ENCODE measurements at regions not wholly inside any gene's neighbourhood (a gene's known extent, or its start where the extent isn't known, plus 50 kb on each side); places are given as distances from the start of the nearest gene placed in this dataset.

DNA sequence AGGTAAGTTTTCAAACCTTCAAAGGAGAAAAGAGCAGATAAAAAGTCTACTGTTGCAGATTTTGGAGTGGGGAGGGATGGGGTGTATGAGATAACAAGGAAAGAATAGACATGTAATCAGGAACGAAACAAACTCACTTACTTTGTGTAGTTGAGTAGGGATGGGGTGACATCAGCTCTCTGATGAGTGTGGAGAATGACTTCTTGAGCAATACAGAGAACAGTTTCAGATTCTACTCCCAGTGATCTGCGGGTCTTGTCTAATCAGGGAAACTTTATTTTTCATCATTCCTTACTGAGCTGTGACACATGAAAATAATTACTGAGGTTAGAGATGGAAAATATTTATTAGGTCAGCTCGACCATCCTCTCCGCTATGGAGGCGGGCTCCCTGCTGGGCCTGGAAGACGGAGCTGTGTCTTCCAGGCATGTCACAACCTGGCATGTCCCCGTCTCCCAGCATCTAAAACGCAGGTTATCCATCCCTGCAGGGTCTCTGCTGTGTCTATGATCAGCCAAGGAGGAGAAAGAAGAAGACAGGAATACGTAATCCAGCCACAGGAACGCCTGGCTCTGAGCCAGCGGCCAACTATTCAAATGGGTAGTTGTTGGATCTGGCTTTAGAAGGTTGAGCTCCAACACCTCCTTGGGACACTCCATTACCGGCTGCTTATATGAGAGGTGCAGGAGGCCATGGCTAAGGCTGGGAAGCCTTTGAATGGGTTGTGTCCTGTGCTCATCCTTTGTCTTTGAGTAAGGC is 99.0 kb upstream of the SATB2 start:
- POLR2A ChIA-PET = no interaction called here
- 9% methylated on average over 11 of the region's 12 CpGs for WGBS (ENCODE audit: low lambda C conversion rate)
- Histone ChIP-seq H3K4me3 (ENCODE audit: low read depth in 2 of 2, low read length in 1 of 2) (no peak overlapping the region), H3K27ac (ENCODE audit: low read depth in 2 of 2, low read length in 1 of 2) (no peak overlapping the region), H3F3A (replicated peaks; ENCODE audit: insufficient read depth) (no peaks in the 10 kb centered on the region), H2AFZ (ENCODE audit: low read depth) (no peak overlapping the region), H3K9ac (no peak overlapping the region), H3K9me3 (no peaks in the 10 kb centered on the region), H3K4me1 (ENCODE audit: control insufficient read depth in 1 of 2, insufficient read depth in 2 of 2, low read depth in 1 of 2, low read length in 1 of 2) (no peaks in the 10 kb centered on the region), H3K36me3 (replicated peaks in 1 of 2; ENCODE audit: control insufficient read depth in 1 of 2, insufficient read depth in 2 of 2, low read length in 1 of 2) (no peaks in the 10 kb centered on the region), H3K79me2 (ENCODE audit: insufficient read depth) (no peaks in the 10 kb centered on the region), H3K4me2 (no peak overlapping the region), H3K27me3 (ENCODE audit: insufficient read depth) (peaks cover 13% of the 10 kb centered on the region), H4K20me1 (ENCODE audit: insufficient read depth) (no peaks in the 10 kb centered on the region), H3K9me2 (no peaks in the 10 kb centered on the region)
- CTCF ChIA-PET = no interaction called here
- DNase-seq = no peak
- TF ChIP-seq MXI1 (IDR thresholded peaks at IDR 0.05; ENCODE audit: low read depth, low read length) (no peak), ZBTB33 (IDR thresholded peaks at IDR 0.05; ENCODE audit: borderline replicate concordance, low read depth) (no peak), RXRA (IDR thresholded peaks at IDR 0.05; ENCODE audit: borderline replicate concordance, low read depth) (no peak), RCOR1 (IDR thresholded peaks at IDR 0.05; ENCODE audit: low read length) (no peak), FOXJ3 (CRISPR knock-in tag; IDR thresholded peaks at IDR 0.05) (no peak), NFIC (IDR thresholded peaks at IDR 0.05; ENCODE audit: borderline replicate concordance) (no peak), USF1 (IDR thresholded peaks at IDR 0.05; ENCODE audit: borderline replicate concordance, low read depth) (no peak), SMC3 (IDR thresholded peaks at IDR 0.05; ENCODE audit: low read depth, low read length) (no peak)
- TF ChIP-seq, protein P1, sequence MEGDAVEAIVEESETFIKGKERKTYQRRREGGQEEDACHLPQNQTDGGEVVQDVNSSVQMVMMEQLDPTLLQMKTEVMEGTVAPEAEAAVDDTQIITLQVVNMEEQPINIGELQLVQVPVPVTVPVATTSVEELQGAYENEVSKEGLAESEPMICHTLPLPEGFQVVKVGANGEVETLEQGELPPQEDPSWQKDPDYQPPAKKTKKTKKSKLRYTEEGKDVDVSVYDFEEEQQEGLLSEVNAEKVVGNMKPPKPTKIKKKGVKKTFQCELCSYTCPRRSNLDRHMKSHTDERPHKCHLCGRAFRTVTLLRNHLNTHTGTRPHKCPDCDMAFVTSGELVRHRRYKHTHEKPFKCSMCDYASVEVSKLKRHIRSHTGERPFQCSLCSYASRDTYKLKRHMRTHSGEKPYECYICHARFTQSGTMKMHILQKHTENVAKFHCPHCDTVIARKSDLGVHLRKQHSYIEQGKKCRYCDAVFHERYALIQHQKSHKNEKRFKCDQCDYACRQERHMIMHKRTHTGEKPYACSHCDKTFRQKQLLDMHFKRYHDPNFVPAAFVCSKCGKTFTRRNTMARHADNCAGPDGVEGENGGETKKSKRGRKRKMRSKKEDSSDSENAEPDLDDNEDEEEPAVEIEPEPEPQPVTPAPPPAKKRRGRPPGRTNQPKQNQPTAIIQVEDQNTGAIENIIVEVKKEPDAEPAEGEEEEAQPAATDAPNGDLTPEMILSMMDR (IDR thresholded peaks at IDR 0.05) = no peak

DNA sequence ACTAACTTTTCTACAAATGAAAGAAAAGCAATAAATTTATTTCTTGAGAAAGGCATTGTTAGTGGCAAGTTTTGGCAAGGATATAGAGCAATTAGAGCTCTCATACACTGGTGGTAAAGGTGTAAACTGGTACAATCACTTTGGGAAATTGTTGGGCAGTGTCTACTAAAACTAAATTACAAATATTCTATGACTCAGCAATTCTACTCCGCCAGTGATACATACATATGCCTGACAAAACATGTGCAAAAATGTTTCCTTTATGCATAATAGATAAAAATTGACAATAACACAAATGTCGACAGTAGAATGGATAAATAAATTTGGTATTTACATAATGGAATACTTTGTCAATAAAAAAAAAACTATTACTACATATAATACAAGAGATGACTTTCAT is 96.3 kb upstream of the SATB2 start:
- WGBS (ENCODE audit: low lambda C conversion rate) = 9% methylated on average over 2 of the region's 2 CpGs
- Histone ChIP-seq H3K4me2 (no peak overlapping the region), H3K9me2 (no peaks in the 10 kb centered on the region), H3K4me3 (ENCODE audit: low read depth in 2 of 2, low read length in 1 of 2) (no peak overlapping the region), H3K4me1 (ENCODE audit: control insufficient read depth in 1 of 2, insufficient read depth in 2 of 2, low read depth in 1 of 2, low read length in 1 of 2) (no peaks in the 10 kb centered on the region), H3F3A (replicated peaks; ENCODE audit: insufficient read depth) (no peaks in the 10 kb centered on the region), H3K27me3 (ENCODE audit: insufficient read depth) (peaks cover 13% of the 10 kb centered on the region), H4K20me1 (ENCODE audit: insufficient read depth) (no peaks in the 10 kb centered on the region), H2AFZ (ENCODE audit: low read depth) (no peak overlapping the region), H3K27ac (ENCODE audit: low read depth in 2 of 2, low read length in 1 of 2) (no peak overlapping the region), H3K9me3 (no peaks in the 10 kb centered on the region), H3K9ac (no peak overlapping the region), H3K79me2 (ENCODE audit: insufficient read depth) (no peaks in the 10 kb centered on the region), H3K36me3 (replicated peaks in 1 of 2; ENCODE audit: control insufficient read depth in 1 of 2, insufficient read depth in 2 of 2, low read length in 1 of 2) (no peaks in the 10 kb centered on the region)
- CTCF ChIA-PET = no interaction called here
- POLR2A ChIA-PET = no interaction called here
- no peak for DNase-seq
- TF ChIP-seq GATA2 (CRISPR knock-in tag; IDR thresholded peaks at IDR 0.05) = no peak
- no peak for TF ChIP-seq POLR2AphosphoS5 (IDR thresholded peaks at IDR 0.05; ENCODE audit: low read depth, low read length)
- TF ChIP-seq FOXM1 (IDR thresholded peaks at IDR 0.05; ENCODE audit: low read depth) = no peak
- no peak for TF ChIP-seq USF2 (IDR thresholded peaks at IDR 0.05; ENCODE audit: borderline replicate concordance, low read depth, low read length)
- no peak for TF ChIP-seq RAD21 (IDR thresholded peaks at IDR 0.05; ENCODE audit: low read length)
- TF ChIP-seq SIN3A (IDR thresholded peaks at IDR 0.05; ENCODE audit: borderline replicate concordance, low read depth, low read length) = no peak
- TF ChIP-seq ZBTB33 (IDR thresholded peaks at IDR 0.05; ENCODE audit: borderline replicate concordance, low read depth) = no peak
- no peak for TF ChIP-seq IRF3 (IDR thresholded peaks at IDR 0.05; ENCODE audit: low read depth, low read length)
- no peak for TF ChIP-seq TEAD4 (IDR thresholded peaks at IDR 0.05; ENCODE audit: borderline replicate concordance, insufficient read depth)
- no peak for TF ChIP-seq GABPA (IDR thresholded peaks at IDR 0.05; ENCODE audit: low read depth)
- no peak for TF ChIP-seq SMC3 (IDR thresholded peaks at IDR 0.05; ENCODE audit: low read depth, low read length)
- no peak for TF ChIP-seq TCF12 (IDR thresholded peaks at IDR 0.05)

Data from SK-N-SH (cell line).